OCI-LY3 (cell line): ENCODE measurements at regions not wholly inside any gene's neighbourhood (a gene's known extent, or its start where the extent isn't known, plus 50 kb on each side); places are given as distances from the start of the nearest gene placed in this dataset.

Experiments used
- CTCF ChIP-seq: fragments of 200-600, 300-600 bp; sonication (generic); IDR thresholded peaks from 2 replicates; pipeline ENCODE4 v1.5.1; 2014; ENCODE audit warnings: antibody characterized with exemption, low read length, low read depth
- EZH2phosphoT487 ChIP-seq: fragments of 200-600 bp; shearing (Covaris generic); IDR thresholded peaks from 2 replicates; pipeline ENCODE4 v1.6.1; 2018; ENCODE audit warnings: antibody characterized with exemption, mixed run types, low read depth

- no peak for TF ChIP-seq CTCF
- no peak for TF ChIP-seq EZH2phosphoT487
Measured at GRCh38 chr13:97884707-97885468, 68.6 kb upstream of the IPO5 start.
